GM23248 (cell line): ENCODE measurements at regions not wholly inside any gene's neighbourhood (a gene's known extent, or its start where the extent isn't known, plus 50 kb on each side); places are given as distances from the start of the nearest gene placed in this dataset.

Experiments used
- EZH2 ChIP-seq: fragments of 200-600 bp; sonication (generic); IDR thresholded peaks from 2 replicates; pipeline ENCODE4 v1.6.1; 2018; ENCODE audit warnings: antibody characterized with exemption, mild to moderate bottlenecking; ENCODE audit not compliant: insufficient read depth, poor library complexity, severe bottlenecking
- EZH2phosphoT487 ChIP-seq: fragments of 200-600 bp; sonication (generic); IDR thresholded peaks from 2 replicates; pipeline ENCODE4 v1.6.1; 2018; ENCODE audit warnings: antibody characterized with exemption, moderate library complexity, mild to moderate bottlenecking, low read depth; ENCODE audit not compliant: insufficient read depth

DNA sequence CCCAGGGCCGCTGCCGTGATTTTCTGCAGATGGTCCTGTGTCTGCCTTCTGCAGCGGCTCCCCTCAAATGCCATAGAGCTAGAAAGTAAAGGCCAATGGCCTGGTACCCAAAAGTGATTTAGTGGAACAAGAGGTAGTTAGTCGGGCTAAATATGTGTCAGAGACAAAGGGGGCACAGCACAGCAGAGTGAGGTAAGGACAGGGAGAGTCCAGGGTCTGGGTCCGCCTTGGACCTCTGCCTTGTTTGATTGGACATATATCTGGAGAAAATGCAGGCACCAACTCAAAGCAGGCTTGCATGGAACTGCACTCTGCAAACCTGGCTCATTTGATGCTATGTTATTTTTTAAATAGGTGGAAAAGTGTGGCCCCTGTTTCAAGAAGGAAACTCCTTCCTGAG is 249.6 kb upstream of the B3GAT1 start:
- TF ChIP-seq EZH2 (no peak), EZH2phosphoT487 (no peak)
